ENCODE measurements at regions not wholly inside any gene's neighbourhood (a gene's known extent, or its start where the extent isn't known, plus 50 kb on each side); places are given as distances from the start of the nearest gene placed in this dataset.

GRCh38 chr17:77279448-77280303 lies 138.9 kb downstream of the SEC14L1 start:
- Histone ChIP-seq H3K27ac (no peak overlapping the region), H3K36me3 (no peaks in the 10 kb centered on the region), H3K27me3 (peaks cover 58% of the 10 kb centered on the region), H3K4me3 (ENCODE audit: low read depth in 1 of 2, low read length in 1 of 2) (peak overlapping the region in 1 of 2 experiments; percentile 7), H3K4me1 (ENCODE audit: control insufficient read depth in 1 of 2, insufficient read depth in 1 of 2, low read depth in 1 of 2, low read length in 1 of 2) (peaks cover 22 to 26% of the 10 kb centered on the region in 2 experiments), H3K9me3 (no peaks in the 10 kb centered on the region)
- TF ChIP-seq, protein P1, sequence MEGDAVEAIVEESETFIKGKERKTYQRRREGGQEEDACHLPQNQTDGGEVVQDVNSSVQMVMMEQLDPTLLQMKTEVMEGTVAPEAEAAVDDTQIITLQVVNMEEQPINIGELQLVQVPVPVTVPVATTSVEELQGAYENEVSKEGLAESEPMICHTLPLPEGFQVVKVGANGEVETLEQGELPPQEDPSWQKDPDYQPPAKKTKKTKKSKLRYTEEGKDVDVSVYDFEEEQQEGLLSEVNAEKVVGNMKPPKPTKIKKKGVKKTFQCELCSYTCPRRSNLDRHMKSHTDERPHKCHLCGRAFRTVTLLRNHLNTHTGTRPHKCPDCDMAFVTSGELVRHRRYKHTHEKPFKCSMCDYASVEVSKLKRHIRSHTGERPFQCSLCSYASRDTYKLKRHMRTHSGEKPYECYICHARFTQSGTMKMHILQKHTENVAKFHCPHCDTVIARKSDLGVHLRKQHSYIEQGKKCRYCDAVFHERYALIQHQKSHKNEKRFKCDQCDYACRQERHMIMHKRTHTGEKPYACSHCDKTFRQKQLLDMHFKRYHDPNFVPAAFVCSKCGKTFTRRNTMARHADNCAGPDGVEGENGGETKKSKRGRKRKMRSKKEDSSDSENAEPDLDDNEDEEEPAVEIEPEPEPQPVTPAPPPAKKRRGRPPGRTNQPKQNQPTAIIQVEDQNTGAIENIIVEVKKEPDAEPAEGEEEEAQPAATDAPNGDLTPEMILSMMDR (IDR thresholded peaks at IDR 0.05) = no peak

- Histone ChIP-seq H3K4me1 (ENCODE audit: control insufficient read depth in 1 of 2, insufficient read depth in 1 of 2, low read depth in 1 of 2, low read length in 1 of 2) (peaks cover 21 to 31% of the 10 kb centered on the region in 2 experiments), H3K9me3 (no peaks in the 10 kb centered on the region), H3K27ac (no peak overlapping the region), H3K27me3 (peaks cover 59% of the 10 kb centered on the region), H3K36me3 (no peaks in the 10 kb centered on the region), H3K4me3 (ENCODE audit: low read depth in 1 of 2, low read length in 1 of 2) (peak overlapping the region; percentile 46 to 47)
- TF ChIP-seq, protein P1 (IDR thresholded peaks at IDR 0.05) = no peak
Observed at GRCh38 chr17:77280304-77281121, 139.7 kb downstream of the SEC14L1 start.

GRCh38 chr17:77281122-77281903 lies 140.5 kb downstream of the SEC14L1 start:
- Histone ChIP-seq H3K4me1 (ENCODE audit: control insufficient read depth in 1 of 2, insufficient read depth in 1 of 2, low read depth in 1 of 2, low read length in 1 of 2) (peaks cover 28 to 39% of the 10 kb centered on the region in 2 experiments), H3K27me3 (peaks cover 58% of the 10 kb centered on the region), H3K9me3 (no peaks in the 10 kb centered on the region), H3K4me3 (ENCODE audit: low read depth in 1 of 2, low read length in 1 of 2) (peak overlapping the region; percentile 56 to 64), H3K27ac (no peak overlapping the region), H3K36me3 (no peaks in the 10 kb centered on the region)
- TF ChIP-seq, protein P1 (IDR thresholded peaks at IDR 0.05) = peak; percentile 11

DNA sequence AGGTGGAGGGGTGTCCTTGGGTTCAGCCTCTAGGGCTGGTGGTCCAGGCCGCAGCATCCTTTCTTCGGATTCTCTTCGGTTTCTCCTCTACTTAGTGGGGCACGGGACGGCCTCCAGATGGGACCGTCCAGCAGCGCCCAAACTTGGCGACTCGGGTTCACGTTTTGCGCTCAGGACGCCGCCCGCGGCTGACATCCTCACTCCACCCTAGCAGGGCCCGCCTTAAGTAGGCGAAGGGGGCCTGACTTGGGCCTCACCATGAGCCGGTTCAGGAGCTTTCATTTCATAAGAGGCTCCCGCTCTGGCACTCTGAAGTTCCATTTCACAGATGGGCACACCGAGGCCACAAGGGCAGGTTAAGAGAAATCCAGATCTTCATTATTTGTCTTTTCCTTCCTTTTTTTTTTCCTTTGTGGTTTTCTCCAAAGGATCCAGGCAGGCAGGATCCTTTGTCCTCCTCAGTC lies 141.2 kb downstream of the SEC14L1 start:
- Histone ChIP-seq H3K4me3 (ENCODE audit: low read depth in 1 of 2, low read length in 1 of 2) (peak overlapping the region; percentile 56 to 64), H3K4me1 (ENCODE audit: control insufficient read depth in 1 of 2, insufficient read depth in 1 of 2, low read depth in 1 of 2, low read length in 1 of 2) (peaks cover 28 to 44% of the 10 kb centered on the region in 2 experiments), H3K27ac (no peak overlapping the region), H3K27me3 (peaks cover 64% of the 10 kb centered on the region), H3K36me3 (no peaks in the 10 kb centered on the region), H3K9me3 (no peaks in the 10 kb centered on the region)
- TF ChIP-seq, protein P1 (IDR thresholded peaks at IDR 0.05) = no peak

Data from neutrophil (primary cell).